22Rv1 (cell line): ENCODE measurements at regions not wholly inside any gene's neighbourhood (a gene's known extent, or its start where the extent isn't known, plus 50 kb on each side); places are given as distances from the start of the nearest gene placed in this dataset.

Source experiments
- CTCF ChIP-seq: fragments of 450-650 bp; IDR thresholded peaks from 2 replicates; pipeline ENCODE4 v1.5.1; 2017; ENCODE audit warnings: mild to moderate bottlenecking
- ZFX ChIP-seq: fragments of 450-650 bp; IDR thresholded peaks from 2 replicates; pipeline ENCODE4 v1.6.1; 2017; ENCODE audit warnings: antibody characterized with exemption, borderline replicate concordance

GRCh38 chr1:64348270-64348960 lies 121.5 kb upstream of the CACHD1 start:
- no peak for TF ChIP-seq CTCF
- no peak for TF ChIP-seq ZFX
